HEK293 (cell line): ENCODE measurements at regions not wholly inside any gene's neighbourhood (a gene's known extent, or its start where the extent isn't known, plus 50 kb on each side); places are given as distances from the start of the nearest gene placed in this dataset.

ENCODE experiments used
- CTCF ChIA-PET: fragments of 350-600 bp; formaldehyde crosslinking; extraction: SDS; loops from one replicate; lab custom pipeline; 2021; ENCODE audit warnings: antibody characterized with exemption; lab: Yijun Ruan, JAX
- POLR2A ChIA-PET: fragments of 300-600 bp; formaldehyde crosslinking; extraction: SDS; loops from one replicate; lab custom pipeline; 2020; ENCODE audit warnings: antibody characterized with exemption, inconsistent platforms; lab: Yijun Ruan, JAX
- H3K27ac ChIP-seq: fragments of 200-500 bp; sonication (Bioruptor generic); 2 replicates; pipeline ENCODE4 v1.5.1; 2014; ENCODE audit warnings: low read depth, low read length, control low read depth, inconsistent platforms; ENCODE audit errors: extremely low read depth
- H3K36me3 ChIP-seq, 2 experiments: fragments of 200-500 bp in 1 of 2; sonication (Bioruptor generic) in 1 of 2; 1 replicate in 1 of 2; 2 replicates in 1 of 2; pipeline ENCODE4 v1.5.1; 2014 to 2017; ENCODE audit warnings: inconsistent platforms in 2 of 2, low read length in 2 of 2; ENCODE audit not compliant: control insufficient read depth in 2 of 2, insufficient read depth in 1 of 2
- H3K4me1 ChIP-seq: fragments of 200-500 bp; sonication (Bioruptor generic); 2 replicates; pipeline ENCODE4 v1.5.1; 2014; ENCODE audit warnings: mild to moderate bottlenecking, low read length, inconsistent platforms; ENCODE audit not compliant: control insufficient read depth, insufficient read depth
- H3K4me3 ChIP-seq: 2 replicates; pipeline ENCODE4 v1.5.1; 2011; ENCODE audit warnings: low read depth, mild to moderate bottlenecking, control low read depth, low read length, moderate library complexity
- H3K9me3 ChIP-seq: fragments of 200-500 bp; sonication (Bioruptor generic); 2 replicates; pipeline ENCODE4 v1.5.1; 2014; ENCODE audit warnings: low read depth, low read length, inconsistent platforms; ENCODE audit not compliant: control insufficient read depth, insufficient read depth
- FEZF1 ChIP-seq: fragments of 450-650 bp; formaldehyde crosslinking; IDR thresholded peaks from 2 replicates; pipeline ENCODE4 v1.5.1; 2016; ENCODE audit warnings: missing biosample characterization, missing genetic modification characterization
- GLIS2 ChIP-seq: fragments of 450-650 bp; formaldehyde crosslinking; IDR thresholded peaks from 2 replicates; pipeline ENCODE4 v1.5.1; 2016; ENCODE audit warnings: missing biosample characterization, missing genetic modification characterization
- KLF1 ChIP-seq: fragments of 450-650 bp; formaldehyde crosslinking; IDR thresholded peaks from 2 replicates; pipeline ENCODE4 v1.5.1; 2016; ENCODE audit warnings: missing biosample characterization, missing genetic modification characterization
- KLF8 ChIP-seq: fragments of 450-650 bp; formaldehyde crosslinking; IDR thresholded peaks from 2 replicates; pipeline ENCODE4 v1.5.1; 2016; ENCODE audit warnings: missing biosample characterization, missing genetic modification characterization
- MEIS1 ChIP-seq: sonication (generic); formaldehyde crosslinking; IDR thresholded peaks from 2 replicates; pipeline ENCODE4 v1.8.1; 2022; ENCODE audit warnings: missing genetic modification reagents, mild to moderate bottlenecking, borderline replicate concordance
- YY1 ChIP-seq: fragments of 450-650 bp; formaldehyde crosslinking; IDR thresholded peaks from 2 replicates; pipeline ENCODE4 v1.5.1; 2018; ENCODE audit warnings: missing biosample characterization, missing genetic modification characterization
- ZEB2 ChIP-seq: fragments of 450-650 bp; formaldehyde crosslinking; IDR thresholded peaks from 2 replicates; pipeline ENCODE4 v1.5.1; 2016; ENCODE audit warnings: missing biosample characterization, missing genetic modification characterization
- ZNF133 ChIP-seq: fragments of 450-650 bp; formaldehyde crosslinking; IDR thresholded peaks from 2 replicates; pipeline ENCODE4 v1.5.1; 2016; ENCODE audit warnings: missing biosample characterization, missing genetic modification characterization
- ZNF16 ChIP-seq: fragments of 450-650 bp; formaldehyde crosslinking; IDR thresholded peaks from 2 replicates; pipeline ENCODE4 v1.5.1; 2016; ENCODE audit warnings: low read depth, missing biosample characterization, missing genetic modification characterization
- ZNF169 ChIP-seq: fragments of 450-650 bp; formaldehyde crosslinking; IDR thresholded peaks from 2 replicates; pipeline ENCODE4 v1.5.1; 2016; ENCODE audit warnings: missing biosample characterization, missing genetic modification characterization
- ZNF184 ChIP-seq: fragments of 450-650 bp; IDR thresholded peaks from 2 replicates; pipeline ENCODE4 v1.5.1; 2018; ENCODE audit warnings: missing biosample characterization, mild to moderate bottlenecking, missing genetic modification characterization
- ZNF324 ChIP-seq: fragments of 450-650 bp; formaldehyde crosslinking; IDR thresholded peaks from 2 replicates; pipeline ENCODE4 v1.5.1; 2016; ENCODE audit warnings: missing biosample characterization, missing genetic modification characterization
- ZNF391 ChIP-seq: fragments of 450-650 bp; formaldehyde crosslinking; IDR thresholded peaks from 2 replicates; pipeline ENCODE4 v1.5.1; 2016; ENCODE audit warnings: low read depth, missing biosample characterization, missing genetic modification characterization, borderline replicate concordance
- ZNF513 ChIP-seq: fragments of 450-650 bp; IDR thresholded peaks from 2 replicates; pipeline ENCODE4 v1.5.1; 2018; ENCODE audit warnings: missing biosample characterization, missing genetic modification characterization
- ZNF596 ChIP-seq: fragments of 450-650 bp; IDR thresholded peaks from 2 replicates; pipeline ENCODE4 v1.5.0; 2018; ENCODE audit warnings: missing biosample characterization, mild to moderate bottlenecking, missing genetic modification characterization, moderate library complexity
- ZNF664 ChIP-seq: fragments of 450-650 bp; formaldehyde crosslinking; IDR thresholded peaks from 2 replicates; pipeline ENCODE4 v1.5.1; 2016; ENCODE audit warnings: missing biosample characterization, missing genetic modification characterization
- ZNF76 ChIP-seq: fragments of 450-650 bp; formaldehyde crosslinking; IDR thresholded peaks from 2 replicates; pipeline ENCODE4; 2016; ENCODE audit warnings: low read depth, missing biosample characterization, missing genetic modification characterization, borderline replicate concordance
- ZNF837 ChIP-seq: fragments of 450-650 bp; formaldehyde crosslinking; IDR thresholded peaks from 2 replicates; pipeline ENCODE4 v1.5.1; 2016; ENCODE audit warnings: missing biosample characterization, missing genetic modification characterization
- ZSCAN16 ChIP-seq: fragments of 450-650 bp; formaldehyde crosslinking; IDR thresholded peaks from 2 replicates; pipeline ENCODE4 v1.5.1; 2016; ENCODE audit warnings: missing biosample characterization, missing genetic modification characterization
- TF ChIP-seq, protein P1 (sequence below): fragments of 450-650 bp; formaldehyde crosslinking; IDR thresholded peaks from 2 replicates; pipeline ENCODE4 v1.5.1; 2016; ENCODE audit warnings: missing biosample characterization, missing genetic modification characterization, borderline replicate concordance
- TF ChIP-seq, protein P2 (sequence below): fragments of 450-650 bp; formaldehyde crosslinking; conservative IDR thresholded peaks from 2 replicates; pipeline ENCODE4 v1.5.1; 2016; ENCODE audit warnings: low read depth, missing biosample characterization, missing genetic modification characterization

DNA sequence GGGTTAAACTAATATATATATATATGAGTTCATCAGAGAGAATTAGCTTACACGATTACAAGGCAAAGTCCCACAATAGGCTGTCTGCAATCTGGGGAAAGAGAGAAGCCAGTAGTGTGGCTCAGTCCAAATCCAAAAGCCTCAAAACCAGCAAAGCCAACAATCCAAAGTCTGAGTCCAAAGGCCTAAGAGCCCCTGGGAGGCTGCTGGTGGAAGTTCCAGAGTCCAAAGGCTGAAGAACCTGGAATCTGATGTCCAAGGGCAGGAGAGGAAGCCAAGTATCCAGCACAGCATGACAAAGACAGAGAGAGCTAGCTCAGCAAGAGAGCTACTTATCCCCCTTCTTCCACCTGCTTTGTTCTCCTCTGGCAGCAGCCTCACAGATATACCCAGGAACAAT is 274.7 kb upstream of the ID4 start:
- no peak for TF ChIP-seq ZNF664
- TF ChIP-seq, protein P1, sequence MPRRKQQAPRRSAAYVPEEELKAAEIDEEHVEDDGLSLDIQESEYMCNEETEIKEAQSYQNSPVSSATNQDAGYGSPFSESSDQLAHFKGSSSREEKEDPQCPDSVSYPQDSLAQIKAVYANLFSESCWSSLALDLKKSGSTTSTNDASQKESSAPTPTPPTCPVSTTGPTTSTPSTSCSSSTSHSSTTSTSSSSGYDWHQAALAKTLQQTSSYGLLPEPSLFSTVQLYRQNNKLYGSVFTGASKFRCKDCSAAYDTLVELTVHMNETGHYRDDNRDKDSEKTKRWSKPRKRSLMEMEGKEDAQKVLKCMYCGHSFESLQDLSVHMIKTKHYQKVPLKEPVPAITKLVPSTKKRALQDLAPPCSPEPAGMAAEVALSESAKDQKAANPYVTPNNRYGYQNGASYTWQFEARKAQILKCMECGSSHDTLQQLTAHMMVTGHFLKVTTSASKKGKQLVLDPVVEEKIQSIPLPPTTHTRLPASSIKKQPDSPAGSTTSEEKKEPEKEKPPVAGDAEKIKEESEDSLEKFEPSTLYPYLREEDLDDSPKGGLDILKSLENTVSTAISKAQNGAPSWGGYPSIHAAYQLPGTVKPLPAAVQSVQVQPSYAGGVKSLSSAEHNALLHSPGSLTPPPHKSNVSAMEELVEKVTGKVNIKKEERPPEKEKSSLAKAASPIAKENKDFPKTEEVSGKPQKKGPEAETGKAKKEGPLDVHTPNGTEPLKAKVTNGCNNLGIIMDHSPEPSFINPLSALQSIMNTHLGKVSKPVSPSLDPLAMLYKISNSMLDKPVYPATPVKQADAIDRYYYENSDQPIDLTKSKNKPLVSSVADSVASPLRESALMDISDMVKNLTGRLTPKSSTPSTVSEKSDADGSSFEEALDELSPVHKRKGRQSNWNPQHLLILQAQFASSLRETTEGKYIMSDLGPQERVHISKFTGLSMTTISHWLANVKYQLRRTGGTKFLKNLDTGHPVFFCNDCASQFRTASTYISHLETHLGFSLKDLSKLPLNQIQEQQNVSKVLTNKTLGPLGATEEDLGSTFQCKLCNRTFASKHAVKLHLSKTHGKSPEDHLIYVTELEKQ (tag by site-specific recombination) = no peak
- TF ChIP-seq, protein P2, sequence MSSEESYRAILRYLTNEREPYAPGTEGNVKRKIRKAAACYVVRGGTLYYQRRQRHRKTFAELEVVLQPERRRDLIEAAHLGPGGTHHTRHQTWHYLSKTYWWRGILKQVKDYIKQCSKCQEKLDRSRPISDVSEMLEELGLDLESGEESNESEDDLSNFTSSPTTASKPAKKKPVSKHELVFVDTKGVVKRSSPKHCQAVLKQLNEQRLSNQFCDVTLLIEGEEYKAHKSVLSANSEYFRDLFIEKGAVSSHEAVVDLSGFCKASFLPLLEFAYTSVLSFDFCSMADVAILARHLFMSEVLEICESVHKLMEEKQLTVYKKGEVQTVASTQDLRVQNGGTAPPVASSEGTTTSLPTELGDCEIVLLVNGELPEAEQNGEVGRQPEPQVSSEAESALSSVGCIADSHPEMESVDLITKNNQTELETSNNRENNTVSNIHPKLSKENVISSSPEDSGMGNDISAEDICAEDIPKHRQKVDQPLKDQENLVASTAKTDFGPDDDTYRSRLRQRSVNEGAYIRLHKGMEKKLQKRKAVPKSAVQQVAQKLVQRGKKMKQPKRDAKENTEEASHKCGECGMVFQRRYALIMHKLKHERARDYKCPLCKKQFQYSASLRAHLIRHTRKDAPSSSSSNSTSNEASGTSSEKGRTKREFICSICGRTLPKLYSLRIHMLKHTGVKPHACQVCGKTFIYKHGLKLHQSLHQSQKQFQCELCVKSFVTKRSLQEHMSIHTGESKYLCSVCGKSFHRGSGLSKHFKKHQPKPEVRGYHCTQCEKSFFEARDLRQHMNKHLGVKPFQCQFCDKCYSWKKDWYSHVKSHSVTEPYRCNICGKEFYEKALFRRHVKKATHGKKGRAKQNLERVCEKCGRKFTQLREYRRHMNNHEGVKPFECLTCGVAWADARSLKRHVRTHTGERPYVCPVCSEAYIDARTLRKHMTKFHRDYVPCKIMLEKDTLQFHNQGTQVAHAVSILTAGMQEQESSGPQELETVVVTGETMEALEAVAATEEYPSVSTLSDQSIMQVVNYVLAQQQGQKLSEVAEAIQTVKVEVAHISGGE (tag by site-specific recombination) = no peak
- Histone ChIP-seq H3K9me3 (no peaks in the 10 kb centered on the region), H3K27ac (no peak overlapping the region), H3K36me3 (no peaks in the 10 kb centered on the region), H3K4me1 (no peaks in the 10 kb centered on the region), H3K4me3 (no peak overlapping the region)
- CTCF ChIA-PET = interaction anchor here (0.6 to 1.5 kb wide), 2 partner anchors 41 to 538 kb away, joined by 3 to 4 read pairs; no protein-coding TSS in a partner anchor
- POLR2A ChIA-PET = no interaction called here

GRCh38 chr6:19569563-19569962 is 267.6 kb upstream of the ID4 start:
- H3K4me1 ChIP-seq = no peaks in the 10 kb centered on the region
- H3K9me3 ChIP-seq = no peaks in the 10 kb centered on the region
- POLR2A ChIA-PET = no interaction called here
- no peaks in the 10 kb centered on the region for H3K36me3 ChIP-seq
- CTCF ChIA-PET = no interaction called here
- H3K27ac ChIP-seq = no peak overlapping the region
- no peak overlapping the region for H3K4me3 ChIP-seq
- TF ChIP-seq KLF1 (no peak), GLIS2 (no peak)

GRCh38 chr6:19571176-19571575 is 266.0 kb upstream of the ID4 start:
- TF ChIP-seq ZNF513 (tag by site-specific recombination) (no peak), ZNF391 (tag by site-specific recombination) (no peak), ZNF169 (tag by site-specific recombination) (no peak), MEIS1 (CRISPR knock-in tag) (no peak), ZNF837 (tag by site-specific recombination) (no peak), KLF8 (tag by site-specific recombination) (no peak), FEZF1 (no peak), ZNF324 (tag by site-specific recombination) (no peak), ZSCAN16 (tag by site-specific recombination) (no peak), ZEB2 (tag by site-specific recombination) (no peak), YY1 (no peak), ZNF184 (tag by site-specific recombination) (no peak), ZNF133 (tag by site-specific recombination) (no peak), ZNF596 (tag by site-specific recombination) (no peak), ZNF76 (tag by site-specific recombination) (no peak), ZNF16 (no peak)
- H3K9me3 ChIP-seq = no peaks in the 10 kb centered on the region
- CTCF ChIA-PET = interaction anchor here (0.5 to 0.6 kb wide), 2 partner anchors 22 to 302 kb away, joined by 3 read pairs; no protein-coding TSS in a partner anchor
- H3K4me1 ChIP-seq = no peaks in the 10 kb centered on the region
- H3K4me3 ChIP-seq = no peak overlapping the region
- POLR2A ChIA-PET = no interaction called here
- no peak overlapping the region for H3K27ac ChIP-seq
- no peaks in the 10 kb centered on the region for H3K36me3 ChIP-seq
